Stimulated activated effector memory CD8-positive, alpha-beta T cell treated with anti-CD3 and anti-CD28 coated beads, Interleukin-12 subunit alpha, Interleukin-12 subunit beta, amount 100 ng/mL, for 72 hours (primary cell): ENCODE measurements at regions not wholly inside any gene's neighbourhood (a gene's known extent, or its start where the extent isn't known, plus 50 kb on each side); places are given as distances from the start of the nearest gene placed in this dataset.
A peak's percentile ranks its signal among the peaks of the same experiment; 100 is the strongest.

Experiments used
- ATAC-seq: fragments of 150-1000 bp; cut with Tn5 transposase; 2 replicates; pipeline ENCODE4 v1.10.0; 2021
- DNase-seq, 2 donors: peaks; one replicate each; pipeline ENCODE4 v3.0.0; 2021 to 2022; ENCODE audit warnings: low spot score in 2 of 2
- H3K27ac Mint-ChIP-seq: one replicate; pipeline ENCODE4 v1.8.0; 2022; ENCODE audit warnings: mild to moderate bottlenecking, mixed read lengths
- H3K36me3 Mint-ChIP-seq: one replicate; pipeline ENCODE4 v1.8.0; 2022; ENCODE audit warnings: mild to moderate bottlenecking, mixed read lengths
- H3K4me1 Mint-ChIP-seq: one replicate; pipeline ENCODE4 v1.8.0; 2022; ENCODE audit warnings: mixed read lengths
- H3K4me3 Mint-ChIP-seq: one replicate; pipeline ENCODE4 v1.8.0; 2022; ENCODE audit warnings: mild to moderate bottlenecking, mixed read lengths
- H3K9me3 Mint-ChIP-seq: one replicate; pipeline ENCODE4 v1.8.0; 2022; ENCODE audit warnings: mixed read lengths

- Mint-ChIP-seq H3K27ac (no peak overlapping the region), H3K9me3 (no peaks in the 10 kb centered on the region), H3K4me3 (no peak overlapping the region), H3K4me1 (no peaks in the 10 kb centered on the region), H3K36me3 (no peaks in the 10 kb centered on the region)
- no peak for DNase-seq
- ATAC-seq: no peak
Measured at GRCh38 chr2:75790121-75790813, 79.6 kb upstream of the GCFC2 start.

GRCh38 chr2:75788902-75789301 is 78.2 kb upstream of the GCFC2 start:
- H3K4me1 Mint-ChIP-seq: no peaks in the 10 kb centered on the region
- no peak overlapping the region for H3K27ac Mint-ChIP-seq
- H3K9me3 Mint-ChIP-seq: no peaks in the 10 kb centered on the region
- ATAC-seq (peak; percentile 36), DNase-seq (no peak)
- no peak overlapping the region for H3K4me3 Mint-ChIP-seq
- no peaks in the 10 kb centered on the region for H3K36me3 Mint-ChIP-seq

GRCh38 chr2:75788154-75788553 is 77.4 kb upstream of the GCFC2 start:
- Mint-ChIP-seq H3K9me3 (no peaks in the 10 kb centered on the region), H3K36me3 (no peaks in the 10 kb centered on the region), H3K4me1 (no peaks in the 10 kb centered on the region), H3K4me3 (no peak overlapping the region), H3K27ac (no peak overlapping the region)
- DNase-seq: no peak
- ATAC-seq: no peak

- DNase-seq (no peak), ATAC-seq (no peak)
- H3K4me3 Mint-ChIP-seq: no peak overlapping the region
- no peaks in the 10 kb centered on the region for H3K9me3 Mint-ChIP-seq
- no peak overlapping the region for H3K27ac Mint-ChIP-seq
- no peaks in the 10 kb centered on the region for H3K36me3 Mint-ChIP-seq
- no peaks in the 10 kb centered on the region for H3K4me1 Mint-ChIP-seq
Measured at GRCh38 chr2:75787532-75788132, 76.9 kb upstream of the GCFC2 start.

- DNase-seq: no peak
Measured at GRCh38 chr2:75775311-75775823, 64.7 kb upstream of the GCFC2 start.

GRCh38 chr2:75772908-75773630 is 62.4 kb upstream of the GCFC2 start:
- no peak overlapping the region for H3K4me3 Mint-ChIP-seq
- H3K27ac Mint-ChIP-seq: no peak overlapping the region
- H3K36me3 Mint-ChIP-seq: no peaks in the 10 kb centered on the region
- ATAC-seq: no peak
- no peaks in the 10 kb centered on the region for H3K9me3 Mint-ChIP-seq
- no peaks in the 10 kb centered on the region for H3K4me1 Mint-ChIP-seq
- DNase-seq: no peak

More at GRCh38 chr2:75775311-75775823, 64.7 kb upstream of the GCFC2 start:
- Mint-ChIP-seq H3K27ac (no peak overlapping the region), H3K4me1 (no peaks in the 10 kb centered on the region), H3K9me3 (no peaks in the 10 kb centered on the region), H3K36me3 (no peaks in the 10 kb centered on the region), H3K4me3 (no peak overlapping the region)
- no peak for ATAC-seq

GRCh38 chr2:75765798-75766197 is 55.1 kb upstream of the GCFC2 start:
- no peaks in the 10 kb centered on the region for H3K36me3 Mint-ChIP-seq
- DNase-seq (no peak), ATAC-seq (no peak)
- H3K27ac Mint-ChIP-seq: no peak overlapping the region
- H3K9me3 Mint-ChIP-seq: no peaks in the 10 kb centered on the region
- no peaks in the 10 kb centered on the region for H3K4me1 Mint-ChIP-seq
- no peak overlapping the region for H3K4me3 Mint-ChIP-seq

- H3K27ac Mint-ChIP-seq: no peak overlapping the region
- no peaks in the 10 kb centered on the region for H3K36me3 Mint-ChIP-seq
Measured at GRCh38 chr2:75764611-75765010, 53.9 kb upstream of the GCFC2 start.

More at GRCh38 chr2:75764611-75765010, 53.9 kb upstream of the GCFC2 start:
- Mint-ChIP-seq H3K4me1 (no peaks in the 10 kb centered on the region), H3K9me3 (no peaks in the 10 kb centered on the region), H3K4me3 (no peak overlapping the region)
- DNase-seq (no peak), ATAC-seq (no peak)
